Panc1 (cell line): ENCODE measurements at regions not wholly inside any gene's neighbourhood (a gene's known extent, or its start where the extent isn't known, plus 50 kb on each side); places are given as distances from the start of the nearest gene placed in this dataset.

Source experiments
- ATAC-seq: fragments of 200-7000 bp; cut with Tn5 transposase; 2 replicates; pipeline ENCODE4 v1.9.1; 2020; ENCODE audit warnings: mild to moderate bottlenecking, moderate library complexity
- BruUV-seq: library from RNA; stranded (reverse); fragments of 400-500 nt; replicated peaks from 2 replicates; lab custom pipeline; 2021; lab: Mats Ljungman, UMichigan
- CTCF ChIA-PET: fragments of 300-600 bp; sonication (Branson Sonifier 250); formaldehyde crosslinking; loops from one replicate; lab custom pipeline; 2022; ENCODE audit warnings: antibody characterized with exemption; lab: Charles Lee
- POLR2A ChIA-PET: fragments of 300-600 bp; sonication (Branson Sonifier 250); formaldehyde crosslinking; loops from one replicate; lab custom pipeline; 2022; ENCODE audit warnings: antibody characterized with exemption; lab: Charles Lee
- DNase-seq: peaks from one replicate; pipeline ENCODE4 v3.0.0-alpha.2; 2010; ENCODE audit warnings: low read depth, low spot score
- H3K27ac ChIP-seq: 2 replicates; pipeline ENCODE4 v1.5.1; 2011; ENCODE audit warnings: mild to moderate bottlenecking, low read length, inconsistent platforms
- H3K27me3 ChIP-seq: fragments of 200-500 bp; sonication (Bioruptor generic); 2 replicates; pipeline ENCODE4 v1.6.0; 2014; ENCODE audit warnings: low read length, inconsistent platforms; ENCODE audit not compliant: control insufficient read depth, insufficient read depth
- H3K36me3 ChIP-seq: fragments of 200-500 bp; sonication (Bioruptor generic); 2 replicates; pipeline ENCODE4 v1.5.1; 2014; ENCODE audit warnings: inconsistent platforms, mild to moderate bottlenecking, low read length, moderate library complexity; ENCODE audit not compliant: control insufficient read depth, insufficient read depth
- H3K4me1 ChIP-seq: 2 replicates; pipeline ENCODE4 v1.5.1; 2011; ENCODE audit warnings: inconsistent platforms, mild to moderate bottlenecking, low read length, moderate library complexity; ENCODE audit not compliant: control insufficient read depth, insufficient read depth
- H3K4me3 ChIP-seq, 2 experiments: 2 replicates each; pipeline ENCODE4 v1.5.1; 2011 to 2012; ENCODE audit warnings: low read depth in 2 of 2, low read length in 2 of 2, mild to moderate bottlenecking in 2 of 2, inconsistent platforms in 1 of 2, moderate library complexity in 1 of 2
- H3K9me3 ChIP-seq: fragments of 200-500 bp; sonication (Bioruptor generic); 2 replicates; pipeline ENCODE4 v1.5.1; 2014; ENCODE audit warnings: low read depth, mild to moderate bottlenecking, inconsistent platforms, low read length, moderate library complexity; ENCODE audit not compliant: control insufficient read depth, insufficient read depth
- CTCF ChIP-seq: fragments of 450-650 bp; IDR thresholded peaks from 2 replicates; pipeline ENCODE4 v1.5.1; 2017; ENCODE audit warnings: mild to moderate bottlenecking
- POLR2AphosphoS5 ChIP-seq: IDR thresholded peaks from 2 replicates; pipeline ENCODE4 v1.6.1; 2012; ENCODE audit warnings: mild to moderate bottlenecking, low read depth, low read length, moderate library complexity
- REST ChIP-seq, 2 experiments: IDR thresholded peaks; 2 replicates each; pipeline ENCODE4 v1.6.1; 2011 to 2012; ENCODE audit warnings: low read depth in 2 of 2, control low read depth in 1 of 2, low read length in 1 of 2, mild to moderate bottlenecking in 1 of 2, moderate library complexity in 1 of 2; ENCODE audit not compliant: insufficient read depth in 1 of 2
- SIN3A ChIP-seq: IDR thresholded peaks from 2 replicates; pipeline ENCODE4 v1.6.1; 2012; ENCODE audit warnings: low read depth, mild to moderate bottlenecking, low read length, moderate library complexity, borderline replicate concordance; ENCODE audit not compliant: insufficient read depth
- TCF7L2 ChIP-seq: IDR thresholded peaks from 2 replicates; pipeline ENCODE4 v1.6.1; 2011; ENCODE audit warnings: mild to moderate bottlenecking, low read depth, low read length, inconsistent platforms
- in situ Hi-C: cut with HindIII; loops from 2 replicates; pipeline ENCODE4 v1.10.0; 2016; ENCODE audit warnings: low sequenced_read_pairs, low pct_unique_long_range_greater_than_20kb
- intact Hi-C: fragments of 100-400 bp; cut with micrococcal nuclease; formaldehyde crosslinking; loops from one replicate; pipeline ENCODE4 v1.10.0; 2022; ENCODE audit not compliant: unreplicated experiment

GRCh38 chr12:42742716-42743115 is 153.2 kb upstream of the PRICKLE1 start:
- ChIA-PET CTCF (no interaction called here), POLR2A (no interaction called here)
- H3K9me3 ChIP-seq = no peaks in the 10 kb centered on the region
- H3K27me3 ChIP-seq = no peaks in the 10 kb centered on the region
- peak overlapping the region; percentile 5 for H3K27ac ChIP-seq
- TF ChIP-seq SIN3A = no peak
- TF ChIP-seq POLR2AphosphoS5 = no peak
- no peak for TF ChIP-seq TCF7L2
- no peak for TF ChIP-seq CTCF
- TF ChIP-seq REST (IDR thresholded peaks at IDR 0.05; ENCODE audit: insufficient read depth in 1 of 2, low read depth in 2 of 2, low read length in 1 of 2) = no peak
- in situ Hi-C loops = no loop called here
- H3K36me3 ChIP-seq = no peaks in the 10 kb centered on the region
- DNase-seq (no peak), ATAC-seq (no peak)
- peaks cover 14% of the 10 kb centered on the region for H3K4me1 ChIP-seq
- H3K4me3 ChIP-seq = no peak overlapping the region
- no TSS peak for BruUV-seq
- intact Hi-C loops = no loop called here

- 0 out of 2 replicates have a peak, but pooled peaks have one; percentile 41 for TF ChIP-seq TCF7L2
- TF ChIP-seq REST (IDR thresholded peaks at IDR 0.05; ENCODE audit: insufficient read depth in 1 of 2, low read depth in 2 of 2, low read length in 1 of 2) = no peak
- H3K27me3 ChIP-seq = no peaks in the 10 kb centered on the region
- in situ Hi-C loops (no loop called here), intact Hi-C loops (no loop called here)
- ATAC-seq = peak; percentile 71
- no TSS peak for BruUV-seq
- no peak overlapping the region for H3K4me3 ChIP-seq
- peak overlapping the region; percentile 54 for H3K27ac ChIP-seq
- peaks cover 14% of the 10 kb centered on the region for H3K4me1 ChIP-seq
- POLR2A ChIA-PET = no interaction called here
- CTCF ChIA-PET = no interaction called here
- no peaks in the 10 kb centered on the region for H3K9me3 ChIP-seq
- H3K36me3 ChIP-seq = no peaks in the 10 kb centered on the region
- DNase-seq = no peak
These were observed 152.4 kb upstream of the PRICKLE1 start for GRCh38 chr12:42741771-42742510.
